ENCODE measurements at regions not wholly inside any gene's neighbourhood (a gene's known extent, or its start where the extent isn't known, plus 50 kb on each side); places are given as distances from the start of the nearest gene placed in this dataset.

- no peak for TF ChIP-seq CTCF (IDR thresholded peaks at IDR 0.05; ENCODE audit: borderline replicate concordance)
- intact Hi-C loops (cut with micrococcal nuclease) = no loop called here
- no peak for DNase-seq
Observed at GRCh38 chr6:164075981-164076615, 661.6 kb downstream of the QKI start.

GRCh38 chr6:164072240-164072666, 657.7 kb downstream of the QKI start:
- no peak for TF ChIP-seq CTCF (IDR thresholded peaks at IDR 0.05; ENCODE audit: borderline replicate concordance)
- Histone ChIP-seq H3K9me3 (replicated peaks) (peaks cover 5% of the 10 kb centered on the region), H3K36me3 (no peaks in the 10 kb centered on the region), H3K4me1 (peaks cover 15% of the 10 kb centered on the region), H3K4me3 (no peak overlapping the region), H3K27me3 (ENCODE audit: low read depth) (no peaks in the 10 kb centered on the region), H3K27ac (replicated peaks) (no peak overlapping the region)
- no peak for DNase-seq
- intact Hi-C loops (cut with micrococcal nuclease) = no loop called here

More at GRCh38 chr6:164075981-164076615, 661.6 kb downstream of the QKI start:
- H3K9me3 ChIP-seq (replicated peaks) = peaks cover 5% of the 10 kb centered on the region
- H3K4me3 ChIP-seq = no peak overlapping the region
- no peak overlapping the region for H3K27ac ChIP-seq (replicated peaks)
- H3K27me3 ChIP-seq (ENCODE audit: low read depth) = no peaks in the 10 kb centered on the region
- peaks cover 18% of the 10 kb centered on the region for H3K4me1 ChIP-seq
- H3K36me3 ChIP-seq = no peaks in the 10 kb centered on the region

GRCh38 chr6:164069350-164069990, 655.0 kb downstream of the QKI start:
- no peaks in the 10 kb centered on the region for H3K27me3 ChIP-seq (ENCODE audit: low read depth)
- no peak overlapping the region for H3K4me3 ChIP-seq
- H3K9me3 ChIP-seq (replicated peaks) = peaks cover 5% of the 10 kb centered on the region
- intact Hi-C loops (cut with micrococcal nuclease) = no loop called here
- DNase-seq = peak; percentile 81
- no peaks in the 10 kb centered on the region for H3K36me3 ChIP-seq
- TF ChIP-seq CTCF (IDR thresholded peaks at IDR 0.05; ENCODE audit: borderline replicate concordance) = no peak
- peak overlapping the region; percentile 75 for H3K27ac ChIP-seq (replicated peaks)
- H3K4me1 ChIP-seq = peaks cover 15% of the 10 kb centered on the region

- intact Hi-C loops (cut with micrococcal nuclease) = no loop called here
- no peak for TF ChIP-seq CTCF (IDR thresholded peaks at IDR 0.05; ENCODE audit: borderline replicate concordance)
- peak overlapping the region; percentile 75 for H3K27ac ChIP-seq (replicated peaks)
Observed at GRCh38 chr6:164068527-164068926, 654.0 kb downstream of the QKI start.

GRCh38 chr6:164066766-164067165, 652.2 kb downstream of the QKI start:
- Histone ChIP-seq H3K27ac (replicated peaks) (no peak overlapping the region), H3K27me3 (ENCODE audit: low read depth) (no peaks in the 10 kb centered on the region), H3K36me3 (no peaks in the 10 kb centered on the region), H3K9me3 (replicated peaks) (no peaks in the 10 kb centered on the region), H3K4me3 (no peak overlapping the region), H3K4me1 (peaks cover 20% of the 10 kb centered on the region)
- no peak for TF ChIP-seq CTCF (IDR thresholded peaks at IDR 0.05; ENCODE audit: borderline replicate concordance)
- DNase-seq = no peak
- intact Hi-C loops (cut with micrococcal nuclease) = no loop called here

More at GRCh38 chr6:164068527-164068926, 654.0 kb downstream of the QKI start:
- H3K9me3 ChIP-seq (replicated peaks) = peaks cover 5% of the 10 kb centered on the region
- no peak overlapping the region for H3K4me3 ChIP-seq
- no peaks in the 10 kb centered on the region for H3K36me3 ChIP-seq
- H3K4me1 ChIP-seq = peaks cover 15% of the 10 kb centered on the region
- H3K27me3 ChIP-seq (ENCODE audit: low read depth) = no peaks in the 10 kb centered on the region
- no peak for DNase-seq

All from left ventricle myocardium inferior (tissue), 1 donor.